ENCODE measurements at regions not wholly inside any gene's neighbourhood (a gene's known extent, or its start where the extent isn't known, plus 50 kb on each side); places are given as distances from the start of the nearest gene placed in this dataset.

GRCh38 chr15:47971637-47972036 is 149.2 kb upstream of the SLC24A5 start:
- no peak for TF ChIP-seq EZH2 (IDR thresholded peaks at IDR 0.05)
- no peak for TF ChIP-seq POLR2AphosphoS5 (IDR thresholded peaks at IDR 0.05; ENCODE audit: borderline replicate concordance, low read depth, low read length)
- TF ChIP-seq FOXP2 (optimal IDR thresholded peaks at IDR 0.05; ENCODE audit: control extremely low read depth, extremely low read length, insufficient read depth), result no peak
